Dedifferentiated amniotic fluid mesenchymal stem cell (primary cell): ENCODE measurements at regions not wholly inside any gene's neighbourhood (a gene's known extent, or its start where the extent isn't known, plus 50 kb on each side); places are given as distances from the start of the nearest gene placed in this dataset.

Experiments used
- DNase-seq: peaks from one replicate; pipeline ENCODE4 v3.0.0-alpha.2; 2016; ENCODE audit errors: extremely low spot score

- no peak for DNase-seq
Measured at GRCh38 chr7:45235905-45236304, 78.3 kb downstream of the RAMP3 start.

- DNase-seq, result no peak
Measured at GRCh38 chr7:45236666-45237065, 79.1 kb downstream of the RAMP3 start.

- DNase-seq, result no peak
Measured at GRCh38 chr7:45237788-45238461, 80.3 kb downstream of the RAMP3 start.

GRCh38 chr7:45238806-45239205, 81.2 kb downstream of the RAMP3 start:
- DNase-seq, result no peak

- peak; percentile 15 for DNase-seq
Measured at GRCh38 chr7:45239486-45239885, 81.9 kb downstream of the RAMP3 start.

GRCh38 chr7:45240273-45240771, 82.7 kb downstream of the RAMP3 start:
- DNase-seq, result no peak

- no peak for DNase-seq
Measured at GRCh38 chr7:45240926-45241325, 83.3 kb downstream of the RAMP3 start.

- no peak for DNase-seq
Measured at GRCh38 chr7:45241339-45242109, 83.9 kb downstream of the RAMP3 start.

- DNase-seq, result no peak
Measured at GRCh38 chr7:45242261-45242660, 84.7 kb downstream of the RAMP3 start.

GRCh38 chr7:45242698-45243097, 85.1 kb downstream of the RAMP3 start:
- no peak for DNase-seq

GRCh38 chr7:45244981-45245380, 87.4 kb downstream of the RAMP3 start:
- DNase-seq, result no peak

- no peak for DNase-seq
Measured at GRCh38 chr7:45246339-45246738, 88.7 kb downstream of the RAMP3 start.

GRCh38 chr7:45252248-45252647, 94.7 kb downstream of the RAMP3 start:
- no peak for DNase-seq

GRCh38 chr7:45252857-45253256, 95.3 kb downstream of the RAMP3 start:
- no peak for DNase-seq

- DNase-seq, result no peak
Measured at GRCh38 chr7:45253368-45253767, 95.8 kb downstream of the RAMP3 start.

GRCh38 chr7:45255187-45255586, 97.6 kb downstream of the RAMP3 start:
- no peak for DNase-seq

- no peak for DNase-seq
Measured at GRCh38 chr7:45256309-45256708, 98.7 kb downstream of the RAMP3 start.

- no peak for DNase-seq
Measured at GRCh38 chr7:45256775-45257174, 99.2 kb downstream of the RAMP3 start.

GRCh38 chr7:45257284-45257683, 99.7 kb downstream of the RAMP3 start:
- no peak for DNase-seq

GRCh38 chr7:45258533-45259226, 101.1 kb downstream of the RAMP3 start:
- no peak for DNase-seq

- no peak for DNase-seq
Measured at GRCh38 chr7:45259227-45259596, 101.6 kb downstream of the RAMP3 start.

- no peak for DNase-seq
Measured at GRCh38 chr7:45259966-45260646, 102.5 kb downstream of the RAMP3 start.
